ENCODE measurements at regions not wholly inside any gene's neighbourhood (a gene's known extent, or its start where the extent isn't known, plus 50 kb on each side); places are given as distances from the start of the nearest gene placed in this dataset.
A peak's percentile ranks its signal among the peaks of the same experiment; 100 is the strongest.
"Not testable (repeated sequence)": the region's sequence is repeated elsewhere in the genome, so short reads cannot be mapped to it uniquely, and the experiment has no call there.

DNA sequence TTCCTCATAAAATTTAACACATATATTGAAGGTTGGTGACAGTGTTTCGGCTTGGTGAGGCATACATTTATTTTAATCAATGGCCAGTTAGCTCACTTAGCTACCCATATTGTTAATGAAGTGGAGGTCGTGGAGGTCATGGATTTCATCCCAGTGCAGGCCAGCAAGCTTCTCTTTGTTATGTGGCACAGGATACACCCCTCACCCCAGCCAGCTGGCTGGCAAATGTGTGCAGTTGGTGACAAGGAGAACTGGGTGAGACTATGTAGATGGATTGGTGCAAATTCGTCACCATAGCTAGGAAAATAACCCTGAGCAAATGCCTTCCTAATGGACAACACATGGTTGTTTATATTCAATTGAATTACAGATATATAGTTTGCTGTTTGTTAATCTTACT lies 50.5 kb upstream of the FOXP2 start:
- DNase-seq = peak; percentile 54

GRCh38 chr7:114363292-114363691 lies 51.3 kb upstream of the FOXP2 start:
- DNase-seq = no peak

- DNase-seq = no peak
These were observed 55.7 kb upstream of the FOXP2 start for GRCh38 chr7:114358911-114359310.

DNA sequence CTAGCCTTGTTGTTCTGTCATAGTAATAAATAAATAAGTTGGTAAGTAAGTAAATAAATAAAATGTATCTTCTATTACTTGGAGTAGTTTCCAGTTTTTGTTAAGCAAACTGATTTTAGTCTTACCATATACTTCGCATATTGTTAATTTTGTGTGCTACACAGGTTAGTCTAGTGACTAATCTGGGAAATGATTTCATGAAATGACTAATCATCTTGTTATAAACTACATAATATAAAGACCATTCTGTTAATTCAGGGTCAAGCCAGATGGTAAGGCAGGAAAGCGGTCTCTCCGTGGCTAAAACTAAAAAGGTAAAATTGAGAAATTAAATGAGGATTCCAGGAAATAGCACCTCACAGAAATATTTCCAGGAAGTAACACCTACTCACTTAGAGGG lies 58.5 kb upstream of the FOXP2 start:
- no peak for DNase-seq

DNA sequence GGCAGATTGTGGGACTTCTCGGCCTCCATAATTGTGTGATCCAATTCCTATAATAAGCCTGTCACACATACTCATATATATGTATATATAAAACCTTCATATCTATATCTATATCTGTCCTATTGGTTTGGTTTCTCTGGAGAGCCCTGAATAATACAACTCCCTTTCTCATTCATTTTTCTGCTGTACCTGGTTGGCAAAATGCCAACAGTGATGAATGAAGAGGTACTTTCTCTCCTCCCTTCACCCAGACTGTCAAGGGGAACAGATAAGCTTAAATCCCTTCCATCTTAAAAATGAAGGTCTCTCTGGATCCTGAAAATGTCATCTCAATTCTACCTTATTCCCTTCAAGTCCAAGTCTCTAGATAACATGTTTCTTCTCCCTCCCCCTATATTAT lies 60.3 kb upstream of the FOXP2 start:
- no peak for DNase-seq

- no peak for DNase-seq
These were observed 69.1 kb upstream of the FOXP2 start for GRCh38 chr7:114345494-114345893.

DNA sequence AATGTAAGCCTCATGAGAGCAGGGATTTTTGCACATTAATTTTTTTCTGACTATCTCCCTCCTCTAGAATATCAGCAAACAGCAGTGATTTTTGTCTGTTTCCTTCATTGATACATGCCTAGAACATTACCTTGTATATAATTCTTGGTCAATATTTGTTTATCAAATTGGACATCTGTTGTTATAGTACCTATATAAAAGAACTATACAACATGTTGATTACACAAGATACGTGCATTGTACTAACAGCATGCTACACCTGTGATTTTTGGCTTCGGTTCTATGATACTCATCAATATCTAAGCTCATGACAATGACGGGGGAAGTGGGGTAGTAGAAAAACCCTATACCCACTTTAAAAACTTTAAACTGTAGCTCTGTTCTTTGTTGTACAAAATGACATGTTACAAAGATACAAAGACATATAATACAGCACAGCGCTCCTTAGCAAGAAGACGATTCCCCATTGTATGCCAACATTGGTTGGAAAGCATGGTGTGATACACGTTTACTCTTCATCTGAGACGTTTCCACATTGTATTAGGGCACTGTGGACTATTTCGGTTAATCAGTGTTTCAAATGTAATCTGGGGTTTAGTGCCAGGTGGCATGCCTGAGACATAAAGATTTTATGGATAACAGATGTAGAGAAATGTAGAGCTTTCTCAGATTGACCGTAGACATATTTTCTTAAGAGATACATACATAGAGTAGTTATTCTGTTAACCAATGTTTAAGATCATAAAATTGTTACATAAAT lies 70.5 kb upstream of the FOXP2 start:
- no peak for DNase-seq

DNA sequence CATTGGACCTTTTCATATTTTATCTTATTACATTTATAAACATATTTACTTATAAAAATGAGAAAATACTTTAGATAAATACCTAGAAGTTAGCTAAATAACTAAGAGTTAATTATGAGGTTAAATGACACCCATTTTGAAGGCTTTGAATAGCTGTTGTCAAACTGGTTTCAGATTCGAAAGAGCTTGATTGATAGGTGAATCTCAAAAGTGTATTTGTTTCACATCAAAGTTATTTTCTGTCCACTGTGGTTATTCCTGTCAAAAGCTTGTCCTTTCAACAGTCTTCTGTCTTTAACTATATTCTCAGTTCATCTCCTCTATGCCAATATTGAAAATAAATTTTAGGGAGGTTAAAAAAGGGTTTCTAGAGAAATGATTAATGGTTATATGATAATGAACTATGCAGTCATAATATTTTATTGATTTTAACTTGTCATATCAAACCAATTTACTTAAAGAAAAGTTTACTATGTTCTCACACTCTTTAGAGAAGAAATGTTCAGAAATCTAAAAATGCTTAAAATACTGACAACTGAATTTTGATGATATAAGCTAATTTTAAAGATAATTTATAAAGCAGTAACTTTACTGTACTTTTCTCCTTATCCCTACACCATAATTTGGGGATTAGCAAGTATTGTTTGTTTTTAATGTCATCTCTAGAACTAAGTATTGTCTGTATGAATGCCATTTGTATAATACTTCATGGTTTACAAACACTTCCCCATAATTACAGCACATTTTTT lies 72.0 kb upstream of the FOXP2 start:
- DNase-seq = no peak

DNA sequence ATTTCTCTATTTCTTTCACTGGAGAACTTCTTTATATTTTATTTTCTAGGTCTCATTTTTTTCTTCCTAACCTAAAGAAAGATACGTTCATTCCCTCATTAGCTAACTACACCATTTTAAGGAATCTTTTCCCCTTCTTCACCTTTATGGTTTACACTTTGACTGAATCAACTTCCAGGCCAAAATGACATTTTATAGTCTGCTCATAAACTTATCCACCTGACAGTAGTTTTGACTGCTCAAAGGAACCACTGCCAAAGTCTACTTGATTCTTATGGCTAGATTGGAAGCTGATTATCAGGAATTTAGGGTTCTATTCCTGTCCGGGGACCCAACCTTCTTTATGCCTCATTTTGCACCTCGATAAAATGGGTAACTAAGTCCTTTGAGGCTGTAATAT lies 73.0 kb upstream of the FOXP2 start:
- DNase-seq = no peak

- DNase-seq = no peak
These were observed 79.6 kb upstream of the FOXP2 start for GRCh38 chr7:114334989-114335388.

- DNase-seq = not testable (repeated sequence)
These were observed 85.2 kb upstream of the FOXP2 start for GRCh38 chr7:114329458-114329857.

DNA sequence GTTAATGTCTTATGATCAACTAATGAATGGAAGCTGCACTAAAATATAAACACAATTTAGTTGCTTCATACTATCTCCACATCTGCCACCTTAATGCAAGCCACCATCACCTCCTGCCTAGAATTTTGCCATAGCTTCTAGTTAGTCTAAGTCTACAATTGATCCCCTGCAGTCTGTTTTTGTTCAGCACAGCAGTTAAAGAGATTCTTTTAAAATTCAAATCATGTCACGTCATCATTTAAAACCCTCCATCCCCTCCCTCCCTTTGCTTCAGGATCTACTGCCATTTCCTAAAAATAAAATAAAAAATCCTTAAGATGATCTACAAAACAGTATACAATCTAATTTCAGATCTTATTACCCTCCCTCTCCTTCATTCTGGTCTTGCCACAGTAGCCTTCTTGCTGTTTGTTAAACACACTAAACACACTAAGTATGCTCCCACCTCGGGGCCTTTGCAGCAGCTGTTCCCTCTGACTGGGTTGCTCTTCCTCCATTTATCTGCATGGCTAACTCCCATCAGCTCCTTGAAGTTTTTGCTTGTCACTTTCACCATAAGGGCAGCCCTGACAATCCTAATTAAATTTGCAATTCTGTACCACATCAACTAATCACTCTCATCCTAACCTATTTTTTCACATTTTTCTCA lies 97.0 kb upstream of the FOXP2 start:
- DNase-seq = no peak

DNA sequence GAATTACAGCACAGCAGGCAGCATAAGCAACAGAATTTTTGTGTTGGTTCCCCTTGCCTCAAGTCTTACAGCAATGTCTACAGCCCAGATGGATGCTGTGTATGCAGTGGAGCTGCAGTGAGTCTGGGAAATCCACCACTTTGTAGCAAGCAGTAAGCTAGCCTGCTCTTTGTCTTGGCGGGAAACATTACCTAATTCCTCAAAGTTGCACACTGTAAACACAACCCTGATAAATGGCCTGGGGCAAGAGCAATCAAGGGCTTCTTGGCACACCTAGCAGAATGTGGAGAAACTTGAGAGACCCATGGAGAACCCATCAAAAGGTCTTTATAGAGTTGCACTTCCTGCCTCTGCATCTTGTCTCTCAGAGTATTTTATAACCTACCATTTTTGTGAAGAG lies 102.0 kb upstream of the FOXP2 start:
- no peak for DNase-seq

DNA sequence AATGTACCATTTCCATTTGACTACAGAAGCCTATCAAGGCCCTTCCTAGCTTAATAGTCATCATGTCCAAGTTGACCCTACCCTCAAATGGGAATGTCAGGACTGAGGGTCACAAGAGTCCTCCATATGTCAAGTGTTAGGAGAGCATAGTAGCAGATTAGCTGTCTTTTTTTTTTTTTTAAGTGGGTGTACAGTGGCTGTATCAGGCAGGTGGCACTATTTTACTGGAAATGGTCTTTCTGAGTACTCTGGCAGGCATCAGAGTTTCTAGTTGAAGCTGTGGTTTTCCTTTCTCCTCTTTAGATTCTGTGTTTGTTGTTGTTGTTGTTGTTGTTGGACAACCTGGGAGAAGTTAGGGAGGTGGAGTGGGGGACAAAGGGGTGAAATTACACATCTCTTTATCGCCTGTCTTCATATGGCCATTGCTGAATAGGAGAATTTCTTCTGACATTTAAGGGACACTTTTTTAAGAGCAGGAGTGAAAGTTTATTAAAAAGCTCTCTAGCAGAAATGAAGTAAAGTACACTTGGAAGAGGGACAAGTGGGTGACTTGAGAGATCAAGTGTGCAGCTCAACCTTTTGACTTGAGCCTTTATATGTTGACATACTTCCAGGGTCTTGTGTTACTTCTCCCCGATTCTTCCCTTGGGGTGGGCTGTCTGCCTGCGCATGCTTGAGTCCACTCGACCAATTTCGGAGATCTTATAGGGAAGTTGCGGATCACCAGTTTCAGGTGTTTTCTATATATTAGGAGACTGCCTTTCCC lies 104.1 kb upstream of the FOXP2 start:
- DNase-seq = no peak

DNA sequence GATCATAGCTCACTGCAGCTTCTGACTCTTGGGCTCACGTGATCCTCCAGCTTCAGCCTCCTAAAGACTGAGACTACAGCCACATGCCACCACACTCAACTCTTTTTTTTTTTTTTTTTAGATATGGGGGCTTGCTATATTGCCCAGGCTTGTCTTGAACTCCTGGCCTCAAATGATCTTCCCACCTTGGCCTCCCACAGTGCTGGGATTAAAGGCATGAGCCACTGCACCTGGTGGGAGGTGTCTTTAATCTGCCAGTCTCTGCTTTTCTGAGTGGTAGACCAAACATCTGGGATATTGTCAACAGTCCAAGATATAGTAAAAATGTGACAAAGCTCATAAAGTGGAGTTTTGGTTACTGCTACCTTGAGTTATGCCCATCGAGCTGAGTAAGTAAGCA lies 104.9 kb upstream of the FOXP2 start:
- no peak for DNase-seq

DNA sequence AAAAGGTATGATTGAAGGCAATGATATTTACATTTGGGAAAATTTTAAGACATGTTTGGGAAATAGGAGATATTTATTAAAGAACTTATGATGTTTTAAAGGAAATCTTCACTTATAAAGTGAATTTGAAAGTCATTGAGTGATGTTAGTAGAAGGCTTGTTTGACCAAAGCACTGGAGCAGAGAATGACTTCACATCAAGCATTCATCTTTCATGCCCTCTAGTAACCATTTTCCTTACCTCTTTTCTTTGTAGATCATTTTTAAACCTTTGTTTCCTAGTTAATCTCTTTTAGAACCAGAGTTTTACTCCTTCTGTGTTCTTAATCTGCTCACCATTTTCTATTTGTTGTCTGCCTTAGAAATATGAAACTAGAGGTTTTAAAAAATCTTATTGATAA lies 111.3 kb upstream of the FOXP2 start:
- no peak for DNase-seq

- no peak for DNase-seq
These were observed 111.8 kb upstream of the FOXP2 start for GRCh38 chr7:114302858-114303257.

DNA sequence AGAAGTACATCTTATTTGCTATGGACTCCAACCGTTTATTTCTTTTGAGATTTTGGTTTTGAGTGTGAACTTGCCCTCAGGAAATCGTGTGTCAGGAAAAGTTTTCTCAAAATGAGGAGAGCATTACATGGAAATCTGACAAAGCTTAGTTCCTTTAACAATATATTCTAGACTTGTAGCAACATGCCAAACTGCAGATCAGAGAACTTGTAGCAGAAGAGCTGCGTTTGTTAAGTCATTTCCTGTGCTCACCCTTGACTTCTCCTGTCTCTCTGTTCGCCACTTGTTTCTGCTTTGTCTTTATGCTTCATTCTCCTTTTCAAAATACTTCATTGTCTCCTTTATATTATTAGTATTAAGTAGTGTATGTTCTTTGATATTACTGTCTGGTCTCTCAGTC lies 116.6 kb upstream of the FOXP2 start:
- DNase-seq = no peak

DNA sequence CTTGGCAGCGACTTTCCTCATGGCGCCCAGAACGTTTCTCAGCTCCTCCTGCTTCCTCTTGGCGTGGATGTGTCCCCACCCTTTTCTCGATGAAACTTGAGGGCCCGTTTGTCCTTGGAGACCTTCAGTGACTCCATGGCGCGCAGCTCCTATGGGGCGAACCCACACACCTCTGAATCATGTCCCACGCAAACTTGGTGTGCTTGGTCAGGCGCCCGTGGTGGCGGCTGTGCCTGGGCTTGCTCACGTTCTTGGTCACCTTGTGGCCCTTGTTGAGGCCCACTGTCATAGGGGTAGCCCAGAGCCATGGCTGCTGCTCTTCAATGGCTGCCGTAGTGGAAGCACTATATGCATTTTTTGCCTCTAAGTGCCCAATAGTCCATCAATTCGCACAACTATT lies 117.5 kb upstream of the FOXP2 start:
- DNase-seq = no peak

- no peak for DNase-seq
These were observed 119.1 kb upstream of the FOXP2 start for GRCh38 chr7:114295522-114295921.

GRCh38 chr7:114294036-114294435 lies 120.6 kb upstream of the FOXP2 start:
- no peak for DNase-seq

GRCh38 chr7:114293289-114294012 lies 121.2 kb upstream of the FOXP2 start:
- DNase-seq = no peak

DNA sequence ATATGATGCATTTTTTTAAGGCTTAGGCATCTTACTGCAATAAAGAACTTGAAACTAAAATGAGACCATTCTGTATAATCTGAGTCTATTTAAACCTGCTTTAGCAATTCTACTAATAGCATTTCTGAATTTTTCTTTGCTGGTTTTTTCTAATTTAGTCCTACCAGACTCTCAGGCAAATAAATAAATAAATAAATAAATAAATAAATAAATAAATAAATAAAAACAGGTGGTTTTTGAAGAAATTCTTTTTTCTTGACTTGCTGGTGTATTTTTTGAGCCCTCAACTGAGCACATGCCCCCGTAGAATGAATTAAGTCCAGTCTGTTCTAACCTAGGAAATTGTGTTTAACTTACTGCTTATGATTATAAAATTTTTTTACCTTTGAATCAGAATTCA lies 134.7 kb upstream of the FOXP2 start:
- no peak for DNase-seq

Data from retina (tissue), 1 donor.